GM23248 (cell line): ENCODE measurements at regions not wholly inside any gene's neighbourhood (a gene's known extent, or its start where the extent isn't known, plus 50 kb on each side); places are given as distances from the start of the nearest gene placed in this dataset.

ENCODE experiments used
- EZH2 ChIP-seq: fragments of 200-600 bp; sonication (generic); IDR thresholded peaks from 2 replicates; pipeline ENCODE4 v1.6.1; 2018; ENCODE audit warnings: antibody characterized with exemption, mild to moderate bottlenecking; ENCODE audit not compliant: insufficient read depth, poor library complexity, severe bottlenecking
- EZH2phosphoT487 ChIP-seq: fragments of 200-600 bp; sonication (generic); IDR thresholded peaks from 2 replicates; pipeline ENCODE4 v1.6.1; 2018; ENCODE audit warnings: antibody characterized with exemption, moderate library complexity, mild to moderate bottlenecking, low read depth; ENCODE audit not compliant: insufficient read depth

DNA sequence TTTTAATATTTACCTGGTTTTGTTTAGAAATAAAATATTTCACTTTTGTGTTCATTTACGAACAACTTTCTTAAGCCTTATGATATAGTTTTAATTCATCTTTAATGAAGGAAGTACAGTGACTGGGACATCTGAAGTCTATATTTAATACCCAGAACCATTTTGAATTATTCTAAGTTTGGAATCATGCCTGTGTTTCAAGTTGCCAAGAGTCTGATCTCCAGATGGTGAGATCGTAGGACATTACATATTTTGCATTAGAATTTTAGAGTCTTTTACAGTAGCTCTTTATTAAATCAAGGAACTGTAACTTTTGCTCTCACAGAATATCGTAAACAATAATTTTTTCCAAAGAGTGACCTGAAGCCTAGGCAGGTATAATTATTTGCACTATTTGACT, 420.7 kb downstream of the SI start:
- TF ChIP-seq EZH2phosphoT487, result no peak
- no peak for TF ChIP-seq EZH2
